ENCODE measurements at regions not wholly inside any gene's neighbourhood (a gene's known extent, or its start where the extent isn't known, plus 50 kb on each side); places are given as distances from the start of the nearest gene placed in this dataset.

- TF ChIP-seq CTCF (conservative IDR thresholded peaks at IDR 0.05 in 1 of 2, IDR thresholded peaks at IDR 0.05 in 1 of 2; ENCODE audit: low read depth in 1 of 2, low read length in 2 of 2) = no peak
- TF ChIP-seq EZH2 (IDR thresholded peaks at IDR 0.05; ENCODE audit: low read length, missing control alignments) = no peak
- Histone ChIP-seq H3K4me1 (ENCODE audit: control insufficient read depth, extremely low read depth, insufficient read depth, low read length) (no peaks in the 10 kb centered on the region), H3K4me3 (replicated peaks in 1 of 4; ENCODE audit: control extremely low read depth in 1 of 4, insufficient read depth in 1 of 4, low read depth in 3 of 4, low read length in 4 of 4) (no peak overlapping the region), H3K4me2 (ENCODE audit: extremely low read depth, insufficient read depth, low read length) (no peak overlapping the region), H3K79me2 (ENCODE audit: control insufficient read depth, insufficient read depth, low read length) (no peaks in the 10 kb centered on the region), H3K9me3 (ENCODE audit: control insufficient read depth, insufficient read depth, low read depth, low read length) (no peaks in the 10 kb centered on the region), H3K9ac (ENCODE audit: insufficient read depth, low read length) (no peak overlapping the region), H4K20me1 (ENCODE audit: control insufficient read depth, extremely low read depth, insufficient read depth, low read length) (no peaks in the 10 kb centered on the region), H3K27me3 (ENCODE audit: control insufficient read depth, insufficient read depth, low read length) (no peaks in the 10 kb centered on the region), H3K27ac (ENCODE audit: insufficient read depth, low read length) (no peak overlapping the region), H2AFZ (ENCODE audit: low read length) (no peak overlapping the region), H3K36me3 (ENCODE audit: control insufficient read depth, insufficient read depth, low read length) (no peaks in the 10 kb centered on the region)
- no peak for DNase-seq (ENCODE audit: low read depth in 2 of 2)
Measured at GRCh38 chr3:163951397-163951987, 1126.8 kb downstream of the SI start.

GRCh38 chr3:163946785-163947184 lies 1131.5 kb downstream of the SI start:
- Histone ChIP-seq H4K20me1 (ENCODE audit: control insufficient read depth, extremely low read depth, insufficient read depth, low read length) (no peaks in the 10 kb centered on the region), H3K27me3 (ENCODE audit: control insufficient read depth, insufficient read depth, low read length) (no peaks in the 10 kb centered on the region), H3K4me3 (replicated peaks in 1 of 4; ENCODE audit: control extremely low read depth in 1 of 4, insufficient read depth in 1 of 4, low read depth in 3 of 4, low read length in 4 of 4) (no peak overlapping the region), H3K27ac (ENCODE audit: insufficient read depth, low read length) (no peak overlapping the region), H3K9me3 (ENCODE audit: control insufficient read depth, insufficient read depth, low read depth, low read length) (no peaks in the 10 kb centered on the region), H3K79me2 (ENCODE audit: control insufficient read depth, insufficient read depth, low read length) (no peaks in the 10 kb centered on the region), H3K4me2 (ENCODE audit: extremely low read depth, insufficient read depth, low read length) (no peak overlapping the region), H3K9ac (ENCODE audit: insufficient read depth, low read length) (no peak overlapping the region), H2AFZ (ENCODE audit: low read length) (no peak overlapping the region), H3K4me1 (ENCODE audit: control insufficient read depth, extremely low read depth, insufficient read depth, low read length) (no peaks in the 10 kb centered on the region), H3K36me3 (ENCODE audit: control insufficient read depth, insufficient read depth, low read length) (no peaks in the 10 kb centered on the region)
- DNase-seq (ENCODE audit: low read depth in 2 of 2) = no peak
- TF ChIP-seq CTCF (conservative IDR thresholded peaks at IDR 0.05 in 1 of 2, IDR thresholded peaks at IDR 0.05 in 1 of 2; ENCODE audit: low read depth in 1 of 2, low read length in 2 of 2) (no peak), EZH2 (IDR thresholded peaks at IDR 0.05; ENCODE audit: low read length, missing control alignments) (no peak)

- Histone ChIP-seq H3K27ac (ENCODE audit: insufficient read depth, low read length) (no peak overlapping the region), H3K27me3 (ENCODE audit: control insufficient read depth, insufficient read depth, low read length) (no peaks in the 10 kb centered on the region), H4K20me1 (ENCODE audit: control insufficient read depth, extremely low read depth, insufficient read depth, low read length) (no peaks in the 10 kb centered on the region), H3K4me3 (replicated peaks in 1 of 4; ENCODE audit: control extremely low read depth in 1 of 4, insufficient read depth in 1 of 4, low read depth in 3 of 4, low read length in 4 of 4) (no peak overlapping the region), H2AFZ (ENCODE audit: low read length) (no peak overlapping the region), H3K9ac (ENCODE audit: insufficient read depth, low read length) (no peak overlapping the region), H3K36me3 (ENCODE audit: control insufficient read depth, insufficient read depth, low read length) (no peaks in the 10 kb centered on the region), H3K4me2 (ENCODE audit: extremely low read depth, insufficient read depth, low read length) (no peak overlapping the region), H3K79me2 (ENCODE audit: control insufficient read depth, insufficient read depth, low read length) (no peaks in the 10 kb centered on the region), H3K4me1 (ENCODE audit: control insufficient read depth, extremely low read depth, insufficient read depth, low read length) (no peaks in the 10 kb centered on the region), H3K9me3 (ENCODE audit: control insufficient read depth, insufficient read depth, low read depth, low read length) (no peaks in the 10 kb centered on the region)
- no peak for DNase-seq (ENCODE audit: low read depth in 2 of 2)
- TF ChIP-seq CTCF (conservative IDR thresholded peaks at IDR 0.05 in 1 of 2, IDR thresholded peaks at IDR 0.05 in 1 of 2; ENCODE audit: low read depth in 1 of 2, low read length in 2 of 2) (no peak), EZH2 (IDR thresholded peaks at IDR 0.05; ENCODE audit: low read length, missing control alignments) (no peak)
Measured at GRCh38 chr3:163943664-163944063, 1134.6 kb downstream of the SI start.
